G401.6 (cell line): ENCODE measurements at regions not wholly inside any gene's neighbourhood (a gene's known extent, or its start where the extent isn't known, plus 50 kb on each side); places are given as distances from the start of the nearest gene placed in this dataset.

ENCODE experiments used
- FAIRE-seq: peaks from 2 replicates; lab custom pipeline; 2012; peaks lifted over from hg19 to GRCh38; lab: Jason Lieb, UNC

DNA sequence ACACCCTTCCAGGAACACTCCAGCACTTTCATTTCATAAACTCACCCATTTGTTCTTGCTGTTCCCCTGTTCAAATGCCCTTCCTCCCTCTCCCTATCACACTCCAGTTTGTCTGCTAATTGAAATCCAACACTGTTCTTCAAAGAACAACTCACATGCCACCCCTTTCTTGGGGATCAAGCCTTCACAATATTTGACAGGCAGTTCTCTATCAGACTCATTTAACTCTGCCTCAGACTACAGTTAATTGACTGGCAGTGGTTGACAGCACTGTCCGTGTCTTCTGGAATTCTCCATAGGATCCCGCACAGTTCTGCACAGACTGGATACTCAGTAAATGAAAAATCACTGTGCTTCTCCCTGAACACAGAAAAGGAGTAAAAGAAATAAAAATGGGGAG, 87.8 kb downstream of the PMP22 start:
- no peak for FAIRE-seq

DNA sequence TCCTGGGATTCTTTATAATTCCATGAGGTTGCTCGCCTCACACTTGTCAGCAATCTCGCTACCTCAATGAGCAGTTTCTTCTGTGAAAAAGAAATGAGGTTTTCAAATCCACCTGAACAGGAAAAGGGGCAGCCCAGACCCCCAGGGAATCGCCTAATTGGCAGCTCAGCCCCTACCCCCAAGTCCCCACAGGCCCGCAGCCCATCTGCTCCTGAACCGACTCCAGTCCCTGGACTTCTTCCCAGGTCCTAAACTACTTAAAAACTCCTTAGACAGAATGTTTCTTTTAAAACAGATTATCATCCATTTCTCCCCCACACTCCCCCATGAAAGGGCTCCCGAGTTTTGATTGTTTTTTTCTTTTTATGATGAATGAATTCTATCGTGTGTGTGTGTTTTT, 89.8 kb downstream of the PMP22 start:
- no peak for FAIRE-seq

GRCh38 chr17:15171167-15172047, 93.7 kb downstream of the PMP22 start:
- no peak for FAIRE-seq

DNA sequence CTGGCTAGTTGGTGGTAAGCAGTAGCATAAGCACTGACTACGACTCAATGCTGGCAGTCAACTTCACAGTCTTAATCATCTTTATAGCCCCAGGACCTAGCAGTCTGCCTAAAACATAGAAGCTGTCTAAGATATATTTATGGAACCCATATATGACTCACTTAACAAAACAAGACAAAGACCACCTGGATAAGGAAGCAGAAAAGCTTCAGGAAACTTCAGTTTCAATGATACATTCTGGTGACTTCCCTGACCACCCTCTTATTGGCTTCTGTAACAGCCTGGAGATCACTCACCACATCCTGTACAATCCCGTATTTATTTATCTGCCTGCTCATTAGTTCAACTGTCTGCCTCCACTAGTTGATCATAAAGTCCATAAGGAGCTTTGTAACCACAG, 95.5 kb downstream of the PMP22 start:
- no peak for FAIRE-seq

- FAIRE-seq: no peak
These were observed 96.7 kb downstream of the PMP22 start for GRCh38 chr17:15168379-15168778.

GRCh38 chr17:15161395-15161794, 103.7 kb downstream of the PMP22 start:
- no peak for FAIRE-seq

GRCh38 chr17:15157051-15157450, 108.1 kb downstream of the PMP22 start:
- FAIRE-seq: no peak

GRCh38 chr17:15154618-15155017, 110.5 kb downstream of the PMP22 start:
- no peak for FAIRE-seq

- FAIRE-seq: no peak
These were observed 119.5 kb downstream of the PMP22 start for GRCh38 chr17:15145621-15146020.

DNA sequence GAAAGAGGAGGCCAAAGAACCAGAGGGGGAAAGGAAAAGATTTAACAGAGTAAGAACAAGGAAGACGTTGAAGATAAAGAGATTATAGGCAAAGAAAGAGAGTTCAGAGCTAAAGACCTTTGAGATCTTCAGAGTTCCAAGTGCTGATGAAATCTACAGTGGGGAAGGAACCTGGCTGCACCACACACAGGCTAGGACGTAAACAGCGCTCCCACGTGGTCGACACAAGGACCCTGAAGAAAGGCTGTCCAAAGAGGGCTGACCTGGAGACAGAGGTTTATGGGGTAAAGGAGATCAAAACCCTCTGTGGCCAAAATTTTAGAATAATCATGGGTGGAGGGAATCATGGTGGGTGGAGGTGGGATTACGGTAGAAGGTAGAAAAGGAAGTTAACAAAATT, 121.6 kb downstream of the PMP22 start:
- no peak for FAIRE-seq

DNA sequence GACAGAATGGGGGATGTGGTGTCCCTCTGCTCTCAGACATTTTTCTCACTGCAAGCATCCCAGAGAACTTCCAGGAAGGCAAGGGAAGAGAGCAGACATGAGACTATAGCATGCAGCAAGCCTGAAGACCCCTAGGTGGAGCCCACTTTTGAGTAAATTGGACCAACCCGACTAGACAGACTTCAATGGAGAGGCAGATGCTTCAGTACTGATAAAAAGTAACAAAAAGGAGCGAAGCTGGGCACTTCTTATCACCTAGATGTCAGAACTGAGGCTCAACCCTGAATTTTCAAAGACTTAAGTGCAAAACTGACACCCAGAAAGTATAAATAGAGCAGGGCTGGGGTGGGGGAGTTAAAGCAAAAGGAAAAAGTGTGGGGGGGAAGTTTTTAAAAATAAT, 130.8 kb downstream of the PMP22 start:
- no peak for FAIRE-seq

GRCh38 chr17:15133826-15134225, 131.3 kb downstream of the PMP22 start:
- FAIRE-seq: no peak

- FAIRE-seq: no peak
These were observed 132.0 kb downstream of the PMP22 start for GRCh38 chr17:15133143-15133542.

DNA sequence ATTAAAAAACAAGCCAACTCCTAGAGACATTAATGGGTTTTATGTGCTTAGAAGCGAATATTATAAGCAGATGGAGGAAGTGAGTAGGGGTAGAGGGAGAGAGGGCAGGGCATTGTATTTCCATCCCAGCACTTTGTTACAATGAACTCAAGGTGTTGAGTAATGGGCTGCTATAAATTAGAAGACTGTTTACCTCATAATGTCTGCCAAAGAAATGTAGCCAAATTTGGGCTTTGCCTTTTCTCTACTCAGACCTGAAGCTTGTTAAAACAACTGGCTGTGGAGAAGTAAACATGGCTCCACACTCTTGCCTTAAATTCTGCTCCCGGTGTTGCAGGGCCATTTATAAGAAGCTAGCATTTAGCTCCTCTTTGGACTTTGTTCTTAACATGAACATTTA, 134.7 kb downstream of the PMP22 start:
- FAIRE-seq: no peak

DNA sequence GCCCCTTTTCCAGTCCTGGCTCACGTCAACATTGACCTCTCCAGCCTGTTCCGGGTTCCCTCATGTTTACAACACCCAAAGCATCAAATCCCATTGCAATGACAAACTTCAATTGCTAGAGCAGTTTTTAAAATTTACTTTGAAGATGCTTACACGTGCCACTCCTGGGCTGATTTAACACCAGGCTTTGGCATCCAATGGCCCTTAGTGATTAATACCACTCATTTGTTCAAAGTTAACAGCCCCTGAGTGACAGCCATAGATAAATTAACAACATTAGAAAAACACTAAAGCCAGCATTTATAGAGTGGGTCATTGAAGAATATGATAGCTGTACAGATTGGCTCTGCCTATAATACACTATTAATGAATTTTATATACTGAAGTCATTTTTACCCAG, 135.1 kb downstream of the PMP22 start:
- no peak for FAIRE-seq

DNA sequence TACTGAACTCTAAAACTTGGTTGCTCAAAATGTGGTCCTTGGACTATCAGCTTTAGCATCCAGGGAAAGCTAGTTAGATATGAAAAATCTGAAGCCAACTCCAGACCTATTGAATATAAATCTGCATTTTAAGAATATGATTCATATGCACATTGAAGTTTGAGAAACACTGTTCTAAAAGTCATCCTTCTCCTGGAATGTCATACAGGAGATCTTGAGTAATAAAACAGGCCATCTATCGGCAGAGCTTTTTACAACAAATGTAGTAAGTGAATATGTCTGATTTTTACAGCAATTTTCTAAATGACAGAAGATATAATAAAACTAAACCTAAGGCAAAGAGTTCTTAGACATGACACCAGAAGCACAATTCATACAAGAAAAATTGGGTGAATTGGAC, 140.4 kb downstream of the PMP22 start:
- no peak for FAIRE-seq

- no peak for FAIRE-seq
These were observed 140.9 kb downstream of the PMP22 start for GRCh38 chr17:15124264-15124595.

GRCh38 chr17:15123593-15124263, 141.4 kb downstream of the PMP22 start:
- no peak for FAIRE-seq

- no peak for FAIRE-seq
These were observed 142.3 kb downstream of the PMP22 start for GRCh38 chr17:15122857-15123256.

DNA sequence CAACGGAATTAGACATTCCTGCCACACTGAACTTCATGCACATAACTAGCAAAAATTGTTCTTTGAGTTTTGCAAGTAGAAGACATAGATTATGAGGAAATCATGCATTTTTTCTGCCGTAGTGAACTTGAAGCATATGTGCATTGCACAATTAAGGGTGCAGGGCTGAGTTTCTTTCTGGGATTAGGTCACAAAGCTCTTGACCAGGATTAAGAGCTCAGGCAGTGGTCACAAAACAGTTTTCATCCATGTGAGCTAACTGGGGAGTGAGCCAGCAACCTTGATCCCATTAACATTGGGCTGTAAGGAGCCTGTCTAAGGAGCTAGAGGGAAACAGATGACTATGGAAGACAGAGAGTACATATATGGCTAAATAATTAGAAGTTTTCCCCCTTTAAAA, 143.7 kb downstream of the PMP22 start:
- no peak for FAIRE-seq

DNA sequence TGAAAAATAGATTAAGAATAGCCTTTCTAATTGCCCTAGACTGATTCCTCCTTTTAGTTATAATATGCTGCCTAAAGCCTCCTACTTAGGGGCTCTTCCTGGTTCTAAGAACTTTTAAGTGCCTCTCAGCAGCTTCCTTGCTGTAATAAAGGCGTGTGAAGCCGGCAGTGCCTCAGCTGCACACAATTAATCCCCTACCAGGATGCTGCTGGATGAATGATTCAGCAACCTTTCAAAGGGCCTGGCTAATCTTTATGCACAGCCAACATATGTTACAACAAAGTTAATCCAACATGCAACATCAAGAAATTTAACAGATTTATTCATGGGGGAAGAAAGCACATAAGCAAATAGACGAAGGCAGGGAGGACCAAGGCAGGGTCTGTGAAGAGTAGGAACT, 145.2 kb downstream of the PMP22 start:
- FAIRE-seq: no peak

GRCh38 chr17:15117239-15117638, 147.9 kb downstream of the PMP22 start:
- FAIRE-seq: no peak

- FAIRE-seq: no peak
These were observed 152.1 kb downstream of the PMP22 start for GRCh38 chr17:15112846-15113617.
